ENCODE measurements at regions not wholly inside any gene's neighbourhood (a gene's known extent, or its start where the extent isn't known, plus 50 kb on each side); places are given as distances from the start of the nearest gene placed in this dataset.

DNA sequence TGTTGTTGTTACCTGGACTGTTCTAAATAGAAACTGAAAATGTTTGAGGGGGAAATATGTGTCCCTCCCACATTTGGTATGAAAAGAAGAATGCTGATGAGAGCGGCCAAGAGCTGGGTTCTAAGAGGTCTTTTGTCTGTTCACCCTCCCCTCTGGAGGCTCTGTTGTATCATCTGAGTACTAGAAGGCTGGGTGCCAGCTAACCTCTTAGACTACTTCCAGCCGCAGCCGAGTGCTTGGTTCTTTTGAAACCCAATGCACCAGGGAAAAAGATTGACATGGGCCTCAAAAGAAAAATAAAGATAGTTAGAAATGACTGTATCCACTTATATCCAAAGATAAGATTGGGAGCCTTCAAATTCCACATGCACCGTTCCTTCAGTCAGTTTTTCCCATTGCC, 255.9 kb downstream of the TXNL1 start:
- 52 to 71% (median 64%) methylated on average over 4 of the region's 4 CpGs for WGBS, 4 donors
- Histone ChIP-seq H3K36me3 (replicated peaks in 1 of 2) (no peaks in the 10 kb centered on the region), H3K27ac (no peak overlapping the region), H3K4me3 (no peak overlapping the region), H3K9me3 (replicated peaks in 1 of 3) (no peaks in the 10 kb centered on the region), H3K27me3 (no peaks in the 10 kb centered on the region), H3K4me1 (replicated peaks in 1 of 2) (no peaks in the 10 kb centered on the region)
- TF ChIP-seq POLR2A (IDR thresholded peaks at IDR 0.05), result no peak
- TF ChIP-seq, protein P1, sequence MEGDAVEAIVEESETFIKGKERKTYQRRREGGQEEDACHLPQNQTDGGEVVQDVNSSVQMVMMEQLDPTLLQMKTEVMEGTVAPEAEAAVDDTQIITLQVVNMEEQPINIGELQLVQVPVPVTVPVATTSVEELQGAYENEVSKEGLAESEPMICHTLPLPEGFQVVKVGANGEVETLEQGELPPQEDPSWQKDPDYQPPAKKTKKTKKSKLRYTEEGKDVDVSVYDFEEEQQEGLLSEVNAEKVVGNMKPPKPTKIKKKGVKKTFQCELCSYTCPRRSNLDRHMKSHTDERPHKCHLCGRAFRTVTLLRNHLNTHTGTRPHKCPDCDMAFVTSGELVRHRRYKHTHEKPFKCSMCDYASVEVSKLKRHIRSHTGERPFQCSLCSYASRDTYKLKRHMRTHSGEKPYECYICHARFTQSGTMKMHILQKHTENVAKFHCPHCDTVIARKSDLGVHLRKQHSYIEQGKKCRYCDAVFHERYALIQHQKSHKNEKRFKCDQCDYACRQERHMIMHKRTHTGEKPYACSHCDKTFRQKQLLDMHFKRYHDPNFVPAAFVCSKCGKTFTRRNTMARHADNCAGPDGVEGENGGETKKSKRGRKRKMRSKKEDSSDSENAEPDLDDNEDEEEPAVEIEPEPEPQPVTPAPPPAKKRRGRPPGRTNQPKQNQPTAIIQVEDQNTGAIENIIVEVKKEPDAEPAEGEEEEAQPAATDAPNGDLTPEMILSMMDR (IDR thresholded peaks at IDR 0.05), result no peak
- DNase-seq, result no peak
- intact Hi-C loops (cut with DNase I), result no loop called here

DNA sequence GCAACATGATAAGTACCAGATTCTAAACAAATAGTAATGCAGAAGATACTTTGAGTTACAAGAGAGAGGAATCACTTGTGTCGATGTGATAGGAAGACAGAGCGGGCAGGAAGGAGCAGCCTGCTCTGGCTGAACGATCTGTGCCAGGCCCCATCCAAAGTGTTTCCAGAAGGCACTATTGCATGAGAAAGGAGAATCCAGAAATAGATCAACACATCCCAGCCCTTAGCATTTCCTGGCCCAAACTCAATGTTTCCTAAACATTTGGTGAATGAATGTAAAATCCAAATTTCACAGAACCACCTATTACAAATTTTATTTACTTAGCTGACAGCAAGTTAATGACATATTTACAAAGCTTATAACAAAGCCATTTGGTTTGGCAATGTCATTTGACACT, 257.2 kb downstream of the TXNL1 start:
- intact Hi-C loops (cut with DNase I), result no loop called here
- no peak overlapping the region for H3K27ac ChIP-seq
- 82 to 86% (median 84%) methylated on average over 3 of the region's 3 CpGs for WGBS, 4 donors

DNA sequence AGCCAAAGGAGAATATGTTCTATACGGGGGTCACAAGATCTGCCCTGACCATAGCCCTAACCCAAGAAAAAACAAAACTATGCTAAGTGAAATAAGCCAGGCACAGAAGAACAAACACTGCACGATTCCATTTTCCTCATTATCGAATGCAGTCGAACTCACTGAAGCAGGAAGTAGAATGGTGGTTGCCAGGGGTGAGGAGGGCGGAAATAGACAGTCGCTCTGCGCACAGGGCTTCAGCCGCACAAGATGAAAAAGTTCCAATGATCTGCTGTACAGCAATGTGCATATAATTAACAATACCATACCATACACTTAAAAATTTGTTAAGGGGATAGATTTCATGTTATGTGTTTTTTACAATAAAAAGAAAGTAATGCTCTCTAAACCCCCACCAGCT, 257.7 kb downstream of the TXNL1 start:
- 88 to 94% (median 93%) methylated on average over 8 of the region's 8 CpGs for whole genome bisulfite sequencing, 4 donors

More for the DNA sequence above, 257.2 kb downstream of the TXNL1 start:
- H3K36me3 ChIP-seq (replicated peaks in 1 of 2), result no peaks in the 10 kb centered on the region
- no peaks in the 10 kb centered on the region for H3K4me1 ChIP-seq (replicated peaks in 1 of 2)
- no peak overlapping the region for H3K4me3 ChIP-seq
- no peak for TF ChIP-seq POLR2A (IDR thresholded peaks at IDR 0.05)
- TF ChIP-seq, protein P1 (IDR thresholded peaks at IDR 0.05), result no peak
- no peaks in the 10 kb centered on the region for H3K9me3 ChIP-seq (replicated peaks in 1 of 3)
- H3K27me3 ChIP-seq, result no peaks in the 10 kb centered on the region
- DNase-seq, result no peak

DNA sequence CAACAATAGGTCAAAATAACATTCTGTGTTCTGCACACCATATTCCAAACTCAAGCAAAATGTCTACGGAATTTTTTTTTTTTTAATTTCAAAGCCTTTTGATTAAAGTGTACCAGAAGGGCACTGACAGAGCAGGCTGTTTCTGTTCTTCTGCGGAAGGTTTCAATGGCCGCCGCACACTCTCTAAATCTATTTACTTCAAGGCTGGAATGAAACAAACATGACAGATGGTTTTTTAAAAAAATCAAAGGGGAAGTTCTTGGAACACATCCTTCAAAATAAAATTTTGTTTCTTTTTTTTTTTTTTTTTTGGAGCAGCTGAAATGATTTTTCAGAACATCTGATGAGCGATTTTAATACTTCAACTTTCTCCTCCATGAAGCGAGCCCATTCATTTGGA, 259.1 kb downstream of the TXNL1 start:
- Histone ChIP-seq H3K4me3 (peak overlapping the region in 2 of 4 donors; percentile 2 to 37), H3K9me3 (replicated peaks in 1 of 3) (no peaks in the 10 kb centered on the region), H3K36me3 (replicated peaks in 1 of 2) (no peaks in the 10 kb centered on the region), H3K4me1 (replicated peaks in 1 of 2) (no peaks in the 10 kb centered on the region), H3K27me3 (no peaks in the 10 kb centered on the region), H3K27ac (no peak overlapping the region)
- DNase-seq, result no peak
- 55 to 75% (median 72%) methylated on average over 6 of the region's 6 CpGs for WGBS, 4 donors
- intact Hi-C loops (cut with DNase I), result no loop called here
- no peak for TF ChIP-seq POLR2A (IDR thresholded peaks at IDR 0.05)

More for the DNA sequence above, 257.7 kb downstream of the TXNL1 start:
- Histone ChIP-seq H3K27me3 (no peaks in the 10 kb centered on the region), H3K27ac (no peak overlapping the region), H3K4me3 (no peak overlapping the region), H3K9me3 (replicated peaks in 1 of 3) (no peaks in the 10 kb centered on the region), H3K4me1 (replicated peaks in 1 of 2) (no peaks in the 10 kb centered on the region), H3K36me3 (replicated peaks in 1 of 2) (no peaks in the 10 kb centered on the region)
- intact Hi-C loops (cut with DNase I), result no loop called here
- TF ChIP-seq, protein P1 (IDR thresholded peaks at IDR 0.05), result no peak
- no peak for TF ChIP-seq POLR2A (IDR thresholded peaks at IDR 0.05)
- no peak for DNase-seq

DNA sequence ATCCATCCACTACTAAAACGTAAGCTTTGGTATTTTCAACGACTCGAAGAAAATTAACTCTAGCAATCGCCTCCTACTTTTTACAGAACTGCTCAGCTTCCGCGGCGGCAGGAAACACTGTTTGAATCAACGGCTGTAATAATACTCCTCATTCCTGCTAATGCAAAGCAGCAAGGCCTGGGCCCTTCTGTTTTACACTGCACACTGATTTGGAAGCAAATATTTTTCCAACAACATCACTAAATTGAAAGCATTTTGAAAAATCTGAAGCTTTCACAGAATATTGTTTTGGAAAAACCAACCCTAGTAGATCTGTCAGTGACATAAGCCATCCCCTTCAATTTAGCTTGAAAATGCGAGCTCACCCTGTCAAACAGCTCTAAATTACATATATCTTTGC, 261.2 kb downstream of the TXNL1 start:
- H3K27ac ChIP-seq, result no peak overlapping the region
- no peaks in the 10 kb centered on the region for H3K9me3 ChIP-seq (replicated peaks in 1 of 3)
- H3K27me3 ChIP-seq, result no peaks in the 10 kb centered on the region
- TF ChIP-seq, protein P1 (IDR thresholded peaks at IDR 0.05), result no peak
- TF ChIP-seq POLR2A (IDR thresholded peaks at IDR 0.05), result no peak
- no peak for DNase-seq
- WGBS, 4 donors, result 75 to 84% (median 81%) methylated on average over 9 of the region's 9 CpGs
- no peak overlapping the region for H3K4me3 ChIP-seq
- H3K4me1 ChIP-seq (replicated peaks in 1 of 2), result no peaks in the 10 kb centered on the region
- H3K36me3 ChIP-seq (replicated peaks in 1 of 2), result no peaks in the 10 kb centered on the region
- intact Hi-C loops (cut with DNase I), result no loop called here
